ENCODE measurements at regions not wholly inside any gene's neighbourhood (a gene's known extent, or its start where the extent isn't known, plus 50 kb on each side); places are given as distances from the start of the nearest gene placed in this dataset.

GRCh38 chr19:29292153-29292552, 79.2 kb upstream of the UQCRFS1 start:
- Mint-ChIP-seq H3K27ac (no peak overlapping the region), H3K9me3 (peaks cover 19% of the 10 kb centered on the region), H3K4me1 (peaks cover 9% of the 10 kb centered on the region), H3K4me3 (no peak overlapping the region), H3K27me3 (ENCODE audit: low read depth) (peaks cover 3% of the 10 kb centered on the region; the same call in 1 of the 2 replicates), H3K36me3 (peaks cover 3% of the 10 kb centered on the region; the same call in 1 of the 2 replicates)
- POLR2A ChIA-PET, result no interaction called here
- CTCF ChIA-PET, result interaction anchor here (1.2 to 1.7 kb wide), 3 partner anchors 35 to 129 kb away, joined by 3 to 7 read pairs (median 3); no protein-coding TSS in a partner anchor
- DNase-seq (ENCODE audit: low spot score), result no peak
- no peak for TF ChIP-seq ZNF532 (CRISPR knock-in tag; IDR thresholded peaks at IDR 0.05; ENCODE audit: borderline replicate concordance)
- no peak for TF ChIP-seq FOXP4 (CRISPR knock-in tag; IDR thresholded peaks at IDR 0.05)
- ATAC-seq, result no peak

- POLR2A ChIA-PET, result no interaction called here
- DNase-seq (ENCODE audit: low spot score) (no peak), ATAC-seq (no peak)
- Mint-ChIP-seq H3K36me3 (peaks cover 3% of the 10 kb centered on the region; the same call in 1 of the 2 replicates), H3K4me1 (peaks cover 9% of the 10 kb centered on the region), H3K27ac (no peak overlapping the region), H3K4me3 (no peak overlapping the region), H3K27me3 (ENCODE audit: low read depth) (peaks cover 4% of the 10 kb centered on the region; the same call in 1 of the 2 replicates), H3K9me3 (peaks cover 19% of the 10 kb centered on the region)
- TF ChIP-seq MYBL2 (CRISPR knock-in tag; IDR thresholded peaks at IDR 0.05), result no peak
- no peak for TF ChIP-seq CREM (CRISPR knock-in tag; IDR thresholded peaks at IDR 0.05)
- no peak for TF ChIP-seq TEAD4 (CRISPR knock-in tag; IDR thresholded peaks at IDR 0.05)
- TF ChIP-seq PRRX2 (CRISPR knock-in tag; IDR thresholded peaks at IDR 0.05), result no peak
- CTCF ChIA-PET, result interaction anchor here (0.9 to 1.2 kb wide), 2 partner anchors 34 to 232 kb away, joined by 3 read pairs; no protein-coding TSS in a partner anchor
Measured at GRCh38 chr19:29292562-29292961, 79.6 kb upstream of the UQCRFS1 start.

GRCh38 chr19:29293292-29293691, 80.3 kb upstream of the UQCRFS1 start:
- Mint-ChIP-seq H3K4me3 (no peak overlapping the region), H3K9me3 (peaks cover 12% of the 10 kb centered on the region), H3K27me3 (ENCODE audit: low read depth) (peaks cover 7% of the 10 kb centered on the region; the same call in 1 of the 2 replicates), H3K36me3 (no peaks in the 10 kb centered on the region; the same call in 1 of the 2 replicates), H3K27ac (no peak overlapping the region), H3K4me1 (0 out of 2 replicates have a peak, but pooled peaks cover 3% of the 10 kb centered on the region)
- ChIA-PET CTCF (interaction anchor here (0.9 to 1.2 kb wide), 3 partner anchors 34 to 231 kb away, joined by 3 to 5 read pairs (median 3); no protein-coding TSS in a partner anchor), POLR2A (no interaction called here)
- ATAC-seq (no peak), DNase-seq (ENCODE audit: low spot score) (no peak)
- no peak for TF ChIP-seq TP53 (CRISPR knock-in tag; IDR thresholded peaks at IDR 0.05)

DNA sequence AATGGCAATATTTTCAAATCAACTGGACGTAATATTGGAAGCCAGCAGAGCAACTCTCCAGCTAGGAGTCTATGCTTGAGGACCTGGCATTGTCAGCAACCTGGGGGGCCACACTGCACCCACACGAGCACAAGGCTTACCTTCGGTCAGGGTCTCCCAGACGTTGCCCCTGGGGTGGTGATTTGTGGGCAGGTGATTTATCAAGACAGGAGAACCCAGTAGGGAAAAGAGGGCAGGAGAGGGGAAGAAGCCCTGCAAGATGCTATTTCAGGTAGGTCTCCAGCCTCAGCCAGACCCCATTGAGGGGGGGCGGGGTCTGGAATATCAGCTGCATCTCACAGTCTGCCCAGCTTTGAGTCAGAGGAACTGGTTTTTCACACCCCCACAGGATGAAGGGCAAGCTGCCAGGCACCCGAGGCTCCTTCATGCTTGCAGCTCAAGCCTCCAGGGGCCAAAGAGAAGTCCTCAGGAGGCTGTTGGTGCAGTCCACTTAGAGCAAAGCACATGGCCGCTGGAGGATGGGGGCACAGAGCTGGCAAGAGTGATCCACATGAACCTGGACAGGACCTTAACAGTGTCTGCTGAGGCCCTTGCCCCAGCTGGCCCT, 80.9 kb upstream of the UQCRFS1 start:
- Mint-ChIP-seq H3K27me3 (ENCODE audit: low read depth) (peaks cover 7% of the 10 kb centered on the region; the same call in 1 of the 2 replicates), H3K27ac (no peak overlapping the region), H3K9me3 (peaks cover 9% of the 10 kb centered on the region), H3K4me1 (0 out of 2 replicates have a peak, but pooled peaks cover 3% of the 10 kb centered on the region), H3K4me3 (no peak overlapping the region), H3K36me3 (no peaks in the 10 kb centered on the region; the same call in 1 of the 2 replicates)
- ChIA-PET CTCF (interaction anchor here (1.1 kb wide), 1 partner anchor 185 kb away, joined by 5 read pairs; no protein-coding TSS in a partner anchor), POLR2A (no interaction called here)
- ATAC-seq, result no peak
- no peak for DNase-seq (ENCODE audit: low spot score)
- TF ChIP-seq FOXJ3 (CRISPR knock-in tag; IDR thresholded peaks at IDR 0.05; ENCODE audit: borderline replicate concordance) (no peak), FOXP4 (CRISPR knock-in tag; IDR thresholded peaks at IDR 0.05) (no peak), NR3C1 (CRISPR knock-in tag; conservative IDR thresholded peaks at IDR 0.05; ENCODE audit: low read depth) (no peak), ZNF396 (CRISPR knock-in tag; IDR thresholded peaks at IDR 0.05; ENCODE audit: borderline replicate concordance) (no peak), NR1H2 (CRISPR knock-in tag; IDR thresholded peaks at IDR 0.05) (no peak), CREB1 (CRISPR knock-in tag; IDR thresholded peaks at IDR 0.05) (no peak), ZBTB43 (CRISPR knock-in tag; IDR thresholded peaks at IDR 0.05) (no peak), EMX1 (CRISPR knock-in tag; IDR thresholded peaks at IDR 0.05) (no peak), SMAD3 (CRISPR knock-in tag; IDR thresholded peaks at IDR 0.05; ENCODE audit: borderline replicate concordance) (no peak)

All from WTC11 (cell line).